Activated naive CD4-positive, alpha-beta T cell treated with anti-CD3 and anti-CD28 coated beads, Interleukin-2, amount 50 U/mL, for 16 hours (primary cell): ENCODE measurements at regions not wholly inside any gene's neighbourhood (a gene's known extent, or its start where the extent isn't known, plus 50 kb on each side); places are given as distances from the start of the nearest gene placed in this dataset.

Experiments
- DNase-seq: peaks from one replicate; pipeline ENCODE4 v3.0.0-alpha.2; 2020

DNA sequence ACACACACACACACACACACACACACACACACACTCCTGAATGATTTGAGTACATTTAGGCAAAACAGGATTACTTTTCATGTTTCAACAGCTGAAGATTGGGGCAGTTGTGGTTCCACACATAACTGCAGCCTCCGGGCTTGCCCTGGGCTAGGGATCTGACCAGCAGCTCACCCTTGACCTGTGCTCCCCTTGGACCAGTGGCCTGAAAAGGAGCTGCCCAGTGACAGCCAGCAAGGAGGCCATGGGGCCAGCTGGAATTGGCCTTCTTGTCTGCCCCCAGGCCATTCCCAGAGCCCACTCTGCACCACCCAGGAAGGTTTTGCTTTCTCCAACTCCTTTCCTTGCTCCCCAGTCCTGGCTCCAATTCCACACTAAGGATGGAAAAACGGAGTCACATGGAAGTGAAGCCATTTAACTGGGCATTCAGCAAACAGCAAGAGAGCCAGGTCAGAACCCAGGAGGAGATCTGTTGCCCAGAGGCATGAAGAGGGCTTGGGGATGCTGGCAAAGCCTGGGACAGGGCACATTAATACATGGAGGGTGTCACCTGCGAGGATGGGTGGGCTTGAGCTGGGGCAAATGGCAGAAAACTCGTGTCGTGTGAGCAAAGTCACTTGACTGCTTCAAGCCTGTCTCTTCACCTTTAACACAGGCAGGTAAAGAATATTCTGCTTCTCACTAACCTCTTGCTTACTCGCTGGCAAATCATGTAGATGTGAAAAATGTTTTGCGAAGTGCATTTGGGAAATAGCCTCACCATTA, 61.5 kb upstream of the GDF10 start:
- DNase-seq = no peak

DNA sequence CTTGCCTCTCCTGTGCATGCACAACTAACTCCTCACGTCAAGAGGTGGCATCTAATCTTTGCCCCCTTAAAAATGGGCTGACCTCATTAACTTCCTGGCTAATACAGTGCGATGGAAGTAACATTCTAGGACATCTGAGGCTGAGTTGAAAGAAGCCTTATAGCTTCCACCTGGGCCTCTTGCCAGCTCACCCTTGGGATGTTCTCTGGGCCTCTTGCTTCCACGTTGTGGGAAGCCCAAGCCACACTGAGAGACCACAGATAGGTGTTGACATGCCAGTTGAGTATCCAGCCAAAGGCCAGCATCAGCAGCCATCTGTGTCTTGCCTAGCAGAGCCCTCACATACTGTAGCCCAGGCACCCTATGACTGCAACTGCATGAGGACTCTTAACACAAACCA, 60.8 kb upstream of the GDF10 start:
- no peak for DNase-seq

GRCh38 chr10:47240173-47240572, 59.8 kb upstream of the GDF10 start:
- DNase-seq = no peak

GRCh38 chr10:47241256-47241655, 58.7 kb upstream of the GDF10 start:
- no peak for DNase-seq

- DNase-seq = no peak
Measured at GRCh38 chr10:47241946-47242867, 57.8 kb upstream of the GDF10 start.

DNA sequence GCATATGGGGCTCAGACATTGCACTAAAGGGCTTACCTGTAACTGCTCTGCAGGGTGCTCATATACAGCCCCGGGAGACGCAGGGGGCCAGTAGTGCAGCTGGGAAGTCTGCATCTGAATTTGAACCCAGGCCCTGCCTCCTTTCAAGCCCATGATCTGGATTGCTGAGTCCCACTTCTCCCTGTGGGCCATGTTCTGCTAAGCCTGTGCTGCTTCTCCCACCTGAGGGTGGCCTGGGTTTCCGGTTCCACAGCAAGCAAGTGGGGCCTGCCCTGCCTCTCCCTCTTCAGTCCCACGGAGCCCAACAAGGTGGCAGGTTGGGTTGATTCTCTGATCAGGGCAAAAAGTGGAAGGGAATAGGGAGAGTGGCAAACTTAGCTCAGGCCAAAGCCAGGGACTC, 56.6 kb upstream of the GDF10 start:
- DNase-seq = no peak

DNA sequence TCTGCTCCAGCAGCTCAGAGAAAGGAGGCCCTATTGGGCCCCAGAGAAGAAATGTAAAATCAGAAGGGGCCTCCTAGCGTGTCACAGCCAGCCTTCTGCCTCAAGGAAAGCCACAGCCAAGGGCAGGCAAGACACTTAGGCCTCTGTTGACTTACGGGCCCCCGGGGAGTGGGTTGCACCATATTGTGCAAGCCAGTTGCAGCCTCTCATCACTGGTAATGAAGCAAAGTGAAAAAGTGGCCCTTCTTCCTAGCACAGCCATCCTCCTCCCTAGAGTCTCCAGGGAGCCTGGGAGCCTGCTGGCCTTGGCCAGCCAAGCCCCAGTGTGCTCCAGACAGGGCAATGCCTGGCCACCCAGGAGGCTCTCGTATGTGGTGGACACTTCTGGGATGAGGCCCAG, 56.2 kb upstream of the GDF10 start:
- DNase-seq = no peak

DNA sequence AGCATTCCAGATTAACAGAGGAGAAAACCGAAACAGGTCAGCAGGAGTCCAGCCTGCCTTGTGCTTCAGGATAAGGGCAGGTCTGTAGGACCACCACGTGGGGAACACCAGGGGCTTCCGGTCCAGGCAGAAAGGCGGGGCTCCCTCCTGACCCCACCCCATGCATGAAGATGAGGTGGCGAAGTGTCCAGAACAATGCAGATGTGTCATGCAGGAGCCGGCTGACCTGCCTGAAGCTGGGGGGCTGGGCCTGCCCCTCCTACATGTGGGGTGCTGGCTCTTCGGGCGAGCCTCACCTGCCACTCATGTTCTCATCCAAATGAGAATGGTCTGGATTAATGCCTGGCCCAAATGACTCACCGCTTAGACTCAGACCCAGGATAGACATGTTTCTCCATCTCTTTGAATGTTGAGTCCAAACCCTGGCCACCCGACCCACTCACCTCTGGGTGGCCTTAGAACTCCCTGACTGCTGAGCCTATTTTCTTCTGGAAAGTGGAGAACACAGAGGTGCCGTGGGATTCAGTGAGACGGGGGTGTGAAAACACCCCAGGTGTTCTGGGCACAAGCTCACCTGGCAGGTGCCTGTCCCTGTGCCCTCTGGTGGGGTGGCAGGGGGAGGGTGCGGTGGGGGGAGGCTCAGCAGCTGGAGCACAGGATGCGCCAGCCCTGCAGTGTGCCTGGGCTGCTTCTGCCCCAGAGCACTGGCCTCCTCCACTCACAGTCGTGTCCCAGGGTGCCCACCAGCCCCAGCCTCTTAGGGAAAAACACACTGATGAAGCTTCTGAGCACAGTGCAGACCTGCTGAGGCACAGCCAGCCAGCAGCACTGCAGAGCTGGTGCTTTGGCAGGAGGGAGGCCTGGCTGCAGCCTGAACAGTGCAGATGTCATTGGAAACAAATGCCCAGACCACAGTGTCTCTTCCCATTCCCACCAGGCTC, 55.2 kb upstream of the GDF10 start:
- no peak for DNase-seq

- no peak for DNase-seq
Measured at GRCh38 chr10:47245731-47246350, 54.2 kb upstream of the GDF10 start.

DNA sequence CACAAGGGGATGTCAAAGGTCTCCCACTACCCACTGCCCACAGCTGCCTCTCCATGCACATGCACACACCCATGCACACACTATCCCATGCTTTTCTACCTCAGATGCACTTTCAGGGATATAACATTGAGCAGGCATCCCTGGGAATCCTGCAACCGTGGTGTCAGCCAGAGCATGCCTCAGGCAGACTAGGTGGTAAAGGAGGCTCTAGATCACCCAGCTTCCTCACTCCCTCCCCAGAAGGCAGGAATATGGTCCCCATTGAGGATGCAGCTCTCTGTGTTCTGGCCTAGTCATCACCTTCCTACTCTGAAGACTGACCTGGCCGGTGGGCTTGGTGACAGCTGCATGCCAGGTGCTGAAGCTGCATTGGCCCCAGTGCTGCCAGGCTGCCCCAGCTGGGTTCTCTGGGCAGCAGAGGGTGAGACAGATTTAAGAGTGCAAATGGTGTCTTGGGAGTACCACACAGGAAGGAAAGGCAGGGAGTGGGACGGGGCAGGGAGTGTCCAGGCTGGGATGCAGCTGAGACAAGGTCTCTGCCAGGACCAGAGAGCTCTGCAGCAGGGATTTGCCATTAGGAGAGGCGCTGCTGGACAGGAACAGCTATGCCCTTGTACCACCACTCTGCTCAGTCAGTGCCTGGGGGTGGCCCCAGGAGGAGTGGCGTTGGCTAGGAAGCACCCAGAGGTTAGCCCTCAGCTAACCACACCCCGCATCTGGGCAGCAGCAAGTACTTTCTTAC, 53.4 kb upstream of the GDF10 start:
- DNase-seq = no peak

DNA sequence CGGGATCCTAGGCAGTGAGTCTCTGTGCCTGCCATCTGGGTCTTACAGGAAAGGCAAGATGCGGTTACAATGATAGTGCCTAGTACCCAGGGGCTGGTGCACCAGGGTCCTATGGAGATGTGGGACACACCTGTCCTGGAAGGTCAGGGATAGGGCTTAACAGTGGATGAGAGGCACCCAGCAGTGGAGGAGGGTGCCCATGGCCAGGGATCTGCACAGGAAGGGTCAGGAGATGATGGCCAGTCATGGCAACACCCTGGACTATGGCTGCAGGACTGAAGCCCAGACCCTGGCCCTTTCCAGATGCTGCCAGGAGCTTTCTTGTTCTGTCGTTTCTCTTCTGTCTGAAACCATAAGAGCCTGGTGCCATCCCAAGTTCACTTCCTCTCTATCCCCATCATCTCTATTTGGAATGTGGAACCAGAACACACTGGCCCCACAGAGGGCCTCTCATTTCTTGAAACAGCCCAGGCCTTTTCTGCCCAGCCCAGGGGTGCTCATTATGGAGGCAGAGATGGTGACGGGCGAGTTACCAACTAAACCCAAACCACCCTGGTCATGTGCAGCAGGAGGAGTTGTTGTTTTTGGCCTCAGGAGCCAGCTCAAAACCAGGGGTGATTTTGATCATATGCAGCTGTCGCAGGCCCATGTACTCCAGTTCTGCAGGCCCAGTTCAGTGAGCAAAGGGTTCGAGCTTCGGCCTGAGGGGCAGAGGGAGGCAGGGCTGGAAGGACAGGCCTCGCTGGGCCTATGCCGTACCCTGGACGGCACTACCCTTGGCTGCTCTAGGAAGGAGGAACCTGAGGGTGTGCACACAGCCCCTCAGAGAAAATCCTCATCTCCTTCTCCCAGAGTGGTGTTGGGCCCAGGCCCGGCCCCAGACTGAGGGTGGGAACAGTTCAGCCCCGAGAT, 52.6 kb upstream of the GDF10 start:
- DNase-seq = no peak

GRCh38 chr10:47248386-47249090, 51.5 kb upstream of the GDF10 start:
- no peak for DNase-seq

GRCh38 chr10:47249881-47250280, 50.1 kb upstream of the GDF10 start:
- no peak for DNase-seq
